ENCODE measurements at regions not wholly inside any gene's neighbourhood (a gene's known extent, or its start where the extent isn't known, plus 50 kb on each side); places are given as distances from the start of the nearest gene placed in this dataset.
"Not testable (repeated sequence)": the region's sequence is repeated elsewhere in the genome, so short reads cannot be mapped to it uniquely, and the experiment has no call there.

- DNase-seq (ENCODE audit: low read depth), result no peak
Observed at GRCh38 chr6:48735846-48736245, 624.8 kb upstream of the PTCHD4 start.

GRCh38 chr6:48733581-48733980 is 622.6 kb upstream of the PTCHD4 start:
- no peak for DNase-seq (ENCODE audit: low read depth)

- DNase-seq (ENCODE audit: low read depth), result no peak
Observed at GRCh38 chr6:48714699-48715098, 603.7 kb upstream of the PTCHD4 start.

- no peak for DNase-seq (ENCODE audit: low read depth)
Observed at GRCh38 chr6:48714250-48714649, 603.3 kb upstream of the PTCHD4 start.

GRCh38 chr6:48713612-48714011 is 602.6 kb upstream of the PTCHD4 start:
- DNase-seq (ENCODE audit: low read depth), result no peak

GRCh38 chr6:48706310-48706709 is 595.3 kb upstream of the PTCHD4 start:
- no peak for DNase-seq (ENCODE audit: low read depth)

GRCh38 chr6:48701572-48701971 is 590.6 kb upstream of the PTCHD4 start:
- no peak for DNase-seq (ENCODE audit: low read depth)

GRCh38 chr6:48695872-48696271 is 584.9 kb upstream of the PTCHD4 start:
- DNase-seq (ENCODE audit: low read depth), result no peak

GRCh38 chr6:48691420-48691819 is 580.4 kb upstream of the PTCHD4 start:
- DNase-seq (ENCODE audit: low read depth), result no peak

- no peak for DNase-seq (ENCODE audit: low read depth)
Observed at GRCh38 chr6:48689498-48689897, 578.5 kb upstream of the PTCHD4 start.

GRCh38 chr6:48678390-48678789 is 567.4 kb upstream of the PTCHD4 start:
- DNase-seq (ENCODE audit: low read depth), result no peak

- DNase-seq (ENCODE audit: low read depth), result no peak
Observed at GRCh38 chr6:48671505-48671904, 560.5 kb upstream of the PTCHD4 start.

- DNase-seq (ENCODE audit: low read depth), result no peak
Observed at GRCh38 chr6:48670546-48670945, 559.5 kb upstream of the PTCHD4 start.

GRCh38 chr6:48667797-48668196 is 556.8 kb upstream of the PTCHD4 start:
- no peak for DNase-seq (ENCODE audit: low read depth)

GRCh38 chr6:48664826-48665225 is 553.8 kb upstream of the PTCHD4 start:
- peak; percentile 52 for DNase-seq (ENCODE audit: low read depth)

- DNase-seq (ENCODE audit: low read depth), result no peak
Observed at GRCh38 chr6:48658915-48659314, 547.9 kb upstream of the PTCHD4 start.

GRCh38 chr6:48641544-48641943 is 530.5 kb upstream of the PTCHD4 start:
- DNase-seq (ENCODE audit: low read depth), result peak; percentile 55

GRCh38 chr6:48638796-48639195 is 527.8 kb upstream of the PTCHD4 start:
- not testable (repeated sequence) for DNase-seq (ENCODE audit: low read depth)

GRCh38 chr6:48630511-48630910 is 519.5 kb upstream of the PTCHD4 start:
- DNase-seq (ENCODE audit: low read depth), result no peak

- DNase-seq (ENCODE audit: low read depth), result no peak
Observed at GRCh38 chr6:48628316-48628715, 517.3 kb upstream of the PTCHD4 start.

- DNase-seq (ENCODE audit: low read depth), result no peak
Observed at GRCh38 chr6:48626421-48626820, 515.4 kb upstream of the PTCHD4 start.

- DNase-seq (ENCODE audit: low read depth), result no peak
Observed at GRCh38 chr6:48624631-48625030, 513.6 kb upstream of the PTCHD4 start.

GRCh38 chr6:48619771-48620170 is 508.8 kb upstream of the PTCHD4 start:
- no peak for DNase-seq (ENCODE audit: low read depth)

- no peak for DNase-seq (ENCODE audit: low read depth)
Observed at GRCh38 chr6:48615041-48615440, 504.0 kb upstream of the PTCHD4 start.

- no peak for DNase-seq (ENCODE audit: low read depth)
Observed at GRCh38 chr6:48614326-48614725, 503.3 kb upstream of the PTCHD4 start.
